ENCODE measurements at regions not wholly inside any gene's neighbourhood (a gene's known extent, or its start where the extent isn't known, plus 50 kb on each side); places are given as distances from the start of the nearest gene placed in this dataset.

DNA sequence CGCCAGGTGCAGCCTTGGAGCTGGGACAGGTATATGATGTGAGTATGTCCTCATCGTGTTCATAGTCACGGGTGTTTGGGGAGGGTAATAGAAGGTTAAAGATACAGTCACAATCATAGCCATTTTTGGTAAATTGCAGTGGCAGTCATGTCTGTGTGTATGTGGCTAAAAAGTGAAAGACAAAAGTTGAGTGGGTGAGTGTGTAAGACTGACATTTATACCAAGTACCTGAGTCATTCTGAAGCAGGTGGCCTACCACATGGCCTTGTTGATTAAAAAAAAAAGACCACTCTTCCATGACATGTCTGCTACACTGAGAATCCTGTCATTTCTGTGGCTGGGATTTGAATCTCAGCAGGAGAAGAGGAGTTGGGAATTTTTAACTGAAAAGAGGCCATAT, 181.9 kb downstream of the SCP2D1 start:
- DNase-seq (ENCODE audit: low spot score in 2 of 2) (no peak), ATAC-seq (ENCODE audit: low read depth) (no peak)
- Mint-ChIP-seq H3K4me1 (no peaks in the 10 kb centered on the region), H3K27ac (no peak overlapping the region), H3K27me3 (peaks cover 9% of the 10 kb centered on the region), H3K9me3 (peaks cover 4% of the 10 kb centered on the region), H3K4me3 (no peak overlapping the region), H3K36me3 (peaks cover 2% of the 10 kb centered on the region)

DNA sequence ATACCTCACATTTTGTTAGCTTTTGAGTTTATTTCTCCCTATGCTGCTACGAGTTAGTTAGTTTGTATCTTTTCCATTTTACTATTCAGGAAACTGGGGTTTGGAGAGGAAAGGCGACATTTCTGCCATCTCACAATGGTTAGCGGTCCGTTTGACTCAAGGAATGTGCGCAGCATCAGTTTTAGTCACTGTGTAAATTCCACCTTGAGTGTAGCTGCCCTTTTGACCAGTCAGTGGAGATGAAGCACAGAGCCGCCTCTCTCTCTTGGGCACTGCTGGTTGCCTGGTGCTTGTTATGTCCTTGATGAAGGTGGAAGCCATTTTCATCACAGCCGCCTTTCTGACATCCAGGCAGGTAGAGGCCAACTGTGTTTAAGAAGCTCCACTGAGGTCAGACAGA, 185.5 kb downstream of the SCP2D1 start:
- Mint-ChIP-seq H3K9me3 (peaks cover 2% of the 10 kb centered on the region), H3K36me3 (no peaks in the 10 kb centered on the region), H3K27me3 (peaks cover 8% of the 10 kb centered on the region)

DNA sequence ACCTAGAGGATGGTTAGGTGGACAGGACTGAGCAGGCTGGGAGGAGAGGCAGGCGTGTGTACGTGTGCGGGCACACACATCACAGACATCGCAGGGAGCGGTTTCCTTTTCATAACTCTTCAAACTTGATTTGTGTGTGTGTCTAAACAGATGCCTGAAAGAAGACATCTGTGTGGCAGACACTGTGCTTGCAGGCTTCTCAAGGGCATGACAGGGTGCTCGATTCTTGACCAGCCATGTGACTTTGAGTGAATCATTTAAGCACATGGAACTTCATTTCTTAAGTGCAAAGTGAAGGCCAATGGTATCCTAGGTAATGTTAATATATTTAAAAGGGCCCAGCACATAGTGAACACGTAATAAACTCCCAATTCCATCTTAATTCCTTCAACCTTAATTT, 186.5 kb downstream of the SCP2D1 start:
- DNase-seq (ENCODE audit: low spot score in 2 of 2), result no peak
- ATAC-seq (ENCODE audit: low read depth), result no peak
- Mint-ChIP-seq H3K27me3 (peaks cover 3% of the 10 kb centered on the region), H3K9me3 (peaks cover 2% of the 10 kb centered on the region), H3K4me3 (no peak overlapping the region), H3K27ac (no peak overlapping the region), H3K4me1 (no peaks in the 10 kb centered on the region), H3K36me3 (no peaks in the 10 kb centered on the region)

More for the DNA sequence above, 185.5 kb downstream of the SCP2D1 start:
- Mint-ChIP-seq H3K4me1 (no peaks in the 10 kb centered on the region), H3K4me3 (no peak overlapping the region), H3K27ac (no peak overlapping the region)
- ATAC-seq (ENCODE audit: low read depth), result no peak
- no peak for DNase-seq (ENCODE audit: low spot score in 2 of 2)

DNA sequence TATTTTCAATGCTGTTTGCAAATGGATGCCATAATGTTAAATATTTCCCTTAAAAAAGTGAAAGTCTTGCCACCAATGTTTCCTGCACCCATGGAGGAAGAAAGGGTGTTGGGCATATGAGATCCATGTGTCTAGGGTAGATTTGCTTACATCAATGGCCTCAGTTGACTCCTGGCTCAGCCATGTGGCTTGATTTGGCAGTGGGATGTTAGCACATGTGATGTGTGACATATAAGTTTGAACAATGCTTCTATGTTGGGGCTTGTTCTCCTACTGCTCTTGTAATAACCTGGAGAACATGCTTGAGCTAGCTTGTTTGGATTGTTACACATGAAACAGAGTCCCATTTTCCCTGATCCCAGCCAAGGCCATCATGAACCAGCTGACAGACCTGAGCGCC, 187.6 kb downstream of the SCP2D1 start:
- Mint-ChIP-seq H3K4me3 (no peak overlapping the region), H3K36me3 (no peaks in the 10 kb centered on the region), H3K27ac (no peak overlapping the region), H3K4me1 (no peaks in the 10 kb centered on the region), H3K9me3 (no peaks in the 10 kb centered on the region), H3K27me3 (peaks cover 1% of the 10 kb centered on the region)
- DNase-seq (ENCODE audit: low spot score in 2 of 2) (no peak), ATAC-seq (ENCODE audit: low read depth) (no peak)

DNA sequence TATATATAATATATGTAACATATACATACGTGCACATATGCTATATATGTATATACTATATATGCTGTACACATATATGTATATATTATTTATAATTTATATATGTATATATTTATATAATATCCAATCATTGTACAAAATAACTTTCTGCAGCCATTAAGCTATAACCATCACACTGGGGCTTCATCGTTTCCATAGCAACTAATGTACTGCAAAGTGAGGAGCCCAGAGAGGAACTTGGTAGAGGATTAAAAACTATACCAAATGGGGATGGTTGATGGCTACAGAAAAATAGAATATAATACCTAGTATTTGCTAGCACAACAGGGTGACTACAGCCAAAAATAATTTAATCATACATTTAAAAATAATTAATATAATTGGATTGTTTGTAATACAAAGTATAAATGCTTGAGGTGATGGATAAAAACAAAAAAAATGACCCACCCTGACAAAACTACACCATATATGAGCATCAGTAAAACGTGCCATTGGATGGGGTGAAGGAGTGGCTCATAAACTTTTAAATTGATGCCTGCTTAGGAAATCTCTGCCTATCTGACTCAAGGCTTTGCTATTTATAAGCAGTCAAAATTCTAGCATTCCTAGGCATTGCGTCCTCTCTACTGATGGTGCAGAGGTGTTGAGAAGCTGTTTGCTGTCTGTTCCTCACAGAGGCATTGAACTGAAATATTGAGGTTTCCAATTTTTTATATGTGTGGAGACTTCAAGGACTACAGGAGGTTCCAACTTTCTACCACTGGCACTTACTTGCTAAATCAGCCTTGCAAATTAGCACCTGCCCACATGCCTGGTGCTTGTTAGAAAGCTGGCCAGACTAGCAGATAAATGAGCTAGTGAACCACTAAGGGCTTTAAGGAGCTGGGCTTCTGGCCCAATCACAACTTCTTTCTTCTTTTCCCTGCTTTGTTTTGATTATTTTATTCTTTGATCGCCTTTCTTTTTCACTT, 190.1 kb downstream of the SCP2D1 start:
- no peaks in the 10 kb centered on the region for H3K36me3 Mint-ChIP-seq
- no peak overlapping the region for H3K27ac Mint-ChIP-seq
- H3K9me3 Mint-ChIP-seq, result no peaks in the 10 kb centered on the region
- H3K4me3 Mint-ChIP-seq, result no peak overlapping the region
- no peak for DNase-seq (ENCODE audit: low spot score in 2 of 2)
- no peak for ATAC-seq (ENCODE audit: low read depth)
- peaks cover 1% of the 10 kb centered on the region for H3K4me1 Mint-ChIP-seq
- peaks cover 2% of the 10 kb centered on the region for H3K27me3 Mint-ChIP-seq

DNA sequence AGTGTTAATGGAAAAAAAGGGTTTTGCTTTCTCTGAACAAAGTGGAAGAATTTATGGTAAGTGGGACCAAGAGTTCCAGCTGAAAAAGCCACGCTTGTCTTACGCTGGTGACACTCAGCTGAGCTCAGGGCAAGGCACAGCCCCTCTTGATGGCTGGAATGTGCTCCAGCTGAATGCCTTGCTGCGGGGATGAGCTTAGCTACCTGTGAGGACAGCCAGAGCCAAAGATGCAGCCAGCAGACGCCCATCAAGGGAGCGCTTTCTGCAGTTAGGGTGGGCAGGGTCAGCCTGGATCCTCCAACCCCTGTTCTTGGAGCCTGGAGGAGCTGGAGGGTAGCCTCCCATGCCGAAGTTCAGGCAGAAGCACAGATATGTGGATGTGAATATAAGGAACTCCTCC, 191.4 kb downstream of the SCP2D1 start:
- Mint-ChIP-seq H3K27ac (no peak overlapping the region), H3K27me3 (peaks cover 3% of the 10 kb centered on the region), H3K9me3 (no peaks in the 10 kb centered on the region), H3K4me1 (peaks cover 3% of the 10 kb centered on the region), H3K4me3 (no peak overlapping the region), H3K36me3 (no peaks in the 10 kb centered on the region)
- no peak for ATAC-seq (ENCODE audit: low read depth)
- DNase-seq (ENCODE audit: low spot score in 2 of 2), result no peak

DNA sequence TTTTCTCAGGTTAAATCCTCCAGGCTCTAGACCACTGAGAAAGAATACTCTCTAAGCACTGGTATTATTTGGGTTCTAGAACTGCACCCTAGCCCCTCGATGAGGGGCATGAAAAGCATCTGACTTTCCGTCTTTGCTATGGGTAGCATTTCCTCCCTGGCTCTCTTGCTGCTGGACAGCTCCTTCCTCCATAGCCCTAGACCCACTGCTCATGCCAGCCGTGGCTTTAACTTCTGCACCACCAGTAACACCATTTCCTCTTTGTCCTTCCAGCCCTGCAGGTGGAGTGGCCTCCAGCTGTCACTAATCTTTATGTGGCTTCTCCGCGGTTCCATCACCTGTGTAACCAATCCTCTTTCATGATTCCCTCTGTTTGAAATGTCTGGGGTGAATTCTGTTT, 194.9 kb downstream of the SCP2D1 start:
- DNase-seq (ENCODE audit: low spot score in 2 of 2), result no peak
- Mint-ChIP-seq H3K4me1 (peaks cover 3% of the 10 kb centered on the region), H3K4me3 (no peak overlapping the region), H3K27me3 (peaks cover 9% of the 10 kb centered on the region), H3K9me3 (no peaks in the 10 kb centered on the region), H3K27ac (no peak overlapping the region), H3K36me3 (no peaks in the 10 kb centered on the region)
- ATAC-seq (ENCODE audit: low read depth), result no peak

DNA sequence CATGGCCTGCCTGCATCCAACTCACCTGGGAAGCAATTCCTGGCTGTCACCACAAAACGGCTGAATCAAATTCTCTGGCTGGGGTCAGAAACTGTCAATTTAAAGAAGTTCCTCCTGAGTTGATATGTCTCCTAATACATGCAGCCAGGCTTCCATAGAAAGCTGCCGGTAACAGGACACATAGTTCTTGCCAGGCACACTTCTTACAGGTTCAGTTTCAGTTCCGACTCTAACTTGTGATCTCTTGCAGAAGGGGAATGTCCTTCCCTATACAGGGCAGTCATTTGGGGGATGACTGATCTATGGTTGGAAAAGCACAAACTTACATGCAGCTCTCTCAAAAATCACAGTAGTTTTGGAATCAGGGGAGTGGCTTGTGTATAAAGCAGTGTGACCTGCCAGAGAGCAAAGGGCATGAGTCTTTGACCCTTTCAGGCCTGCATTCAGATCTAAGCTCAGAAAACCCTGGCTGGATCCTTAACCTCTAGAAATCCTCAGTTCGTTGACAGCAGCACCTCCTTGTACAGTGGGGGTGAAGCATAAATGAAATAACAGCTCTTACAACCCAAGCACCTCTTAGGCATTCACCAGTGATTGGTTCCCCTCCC, 195.6 kb downstream of the SCP2D1 start:
- Mint-ChIP-seq H3K4me1 (peaks cover 3% of the 10 kb centered on the region), H3K9me3 (no peaks in the 10 kb centered on the region), H3K27ac (no peak overlapping the region), H3K27me3 (peaks cover 10% of the 10 kb centered on the region), H3K4me3 (no peak overlapping the region), H3K36me3 (no peaks in the 10 kb centered on the region)
- DNase-seq (ENCODE audit: low spot score in 2 of 2) (no peak), ATAC-seq (ENCODE audit: low read depth) (no peak)

DNA sequence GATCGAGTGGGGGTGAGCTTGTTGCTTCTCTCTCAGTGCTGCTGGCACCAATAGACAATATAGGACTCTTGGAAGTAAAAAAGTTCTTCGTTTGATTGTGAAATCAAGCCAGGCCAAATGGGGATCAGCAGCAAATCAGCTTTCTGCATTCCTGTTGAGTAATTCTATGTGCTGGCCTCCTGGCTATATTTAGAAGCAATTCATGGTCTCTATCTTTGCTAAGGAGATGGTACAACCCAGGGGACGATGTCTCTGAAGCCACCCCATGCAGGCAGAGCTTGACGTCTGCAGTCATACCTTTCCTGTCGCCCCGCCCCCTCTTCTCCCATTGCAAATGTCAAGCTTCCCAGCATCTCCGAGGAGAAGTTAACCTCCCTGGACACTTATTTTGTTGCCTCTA, 199.1 kb downstream of the SCP2D1 start:
- ATAC-seq (ENCODE audit: low read depth) (no peak), DNase-seq (ENCODE audit: low spot score in 2 of 2) (no peak)
- Mint-ChIP-seq H3K9me3 (no peaks in the 10 kb centered on the region), H3K4me1 (peaks cover 3% of the 10 kb centered on the region), H3K27me3 (peaks cover 10% of the 10 kb centered on the region), H3K27ac (no peak overlapping the region), H3K4me3 (no peak overlapping the region), H3K36me3 (no peaks in the 10 kb centered on the region)

DNA sequence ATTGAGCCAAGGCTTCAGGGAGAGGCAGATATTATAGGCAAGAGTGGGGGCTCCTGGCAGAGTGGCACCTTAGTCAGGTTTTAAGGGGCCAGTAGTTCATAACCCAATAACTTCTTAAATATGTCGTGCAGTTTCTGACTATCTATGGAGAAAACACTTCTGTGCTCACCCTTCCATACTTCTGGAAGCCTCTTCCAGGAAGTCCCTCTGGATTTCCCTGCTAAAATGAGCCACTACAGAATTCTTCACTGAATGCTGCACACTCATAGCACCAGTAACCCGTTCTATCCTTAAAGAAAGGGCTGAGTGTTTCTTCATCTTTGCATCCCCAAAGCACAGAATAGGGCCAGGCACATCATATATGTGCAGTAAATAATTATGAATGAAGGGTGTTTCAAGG, 198.5 kb upstream of the SLC24A3 start:
- no peaks in the 10 kb centered on the region for H3K4me1 Mint-ChIP-seq
- no peak overlapping the region for H3K27ac Mint-ChIP-seq
- ATAC-seq (ENCODE audit: low read depth), result no peak
- no peaks in the 10 kb centered on the region for H3K9me3 Mint-ChIP-seq
- no peaks in the 10 kb centered on the region for H3K36me3 Mint-ChIP-seq
- no peak for DNase-seq (ENCODE audit: low spot score in 2 of 2)
- H3K27me3 Mint-ChIP-seq, result peaks cover 8% of the 10 kb centered on the region
- no peak overlapping the region for H3K4me3 Mint-ChIP-seq

DNA sequence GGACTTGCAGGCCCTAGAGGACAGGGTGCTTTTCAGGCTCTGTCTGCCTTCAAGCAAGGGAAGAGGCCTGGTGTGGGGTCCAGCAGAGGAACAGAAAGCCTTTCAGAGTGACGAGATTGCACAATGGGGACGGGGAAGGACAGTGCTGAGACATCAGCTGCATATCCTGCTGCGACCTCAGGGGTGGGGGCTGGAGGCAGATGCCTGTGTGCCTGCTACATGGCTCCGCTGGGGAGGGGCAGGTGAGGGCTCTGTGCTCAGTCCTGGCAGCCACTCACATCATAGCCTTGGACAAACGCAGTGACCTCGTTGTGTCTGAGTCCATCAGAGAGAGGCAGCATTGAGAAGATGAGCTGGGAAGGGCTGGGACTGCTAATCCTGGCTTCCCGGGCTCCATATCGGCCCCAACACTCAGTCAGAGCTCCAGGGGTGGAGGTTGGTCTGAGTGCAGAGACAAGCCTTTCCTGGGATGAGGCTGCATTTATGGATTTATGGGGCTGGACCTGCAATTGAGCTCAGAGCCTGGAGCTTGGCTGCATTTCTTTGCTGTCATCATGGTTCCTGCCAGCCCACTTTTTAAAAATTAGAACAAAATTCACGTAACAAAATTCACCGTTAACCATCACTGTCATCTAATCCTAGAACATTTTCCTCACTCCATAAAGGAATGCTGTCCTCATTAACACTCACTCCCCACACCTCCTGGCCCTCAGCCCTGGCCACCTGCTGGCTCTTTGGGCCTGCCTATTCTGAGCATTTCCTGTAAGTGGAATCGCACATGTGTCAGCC, 196.9 kb upstream of the SLC24A3 start:
- no peaks in the 10 kb centered on the region for H3K9me3 Mint-ChIP-seq
- DNase-seq (ENCODE audit: low spot score in 2 of 2) (no peak), ATAC-seq (ENCODE audit: low read depth) (no peak)
- no peaks in the 10 kb centered on the region for H3K36me3 Mint-ChIP-seq
- H3K4me1 Mint-ChIP-seq, result no peaks in the 10 kb centered on the region
- peaks cover 6% of the 10 kb centered on the region for H3K27me3 Mint-ChIP-seq
- H3K27ac Mint-ChIP-seq, result no peak overlapping the region
- no peak overlapping the region for H3K4me3 Mint-ChIP-seq

DNA sequence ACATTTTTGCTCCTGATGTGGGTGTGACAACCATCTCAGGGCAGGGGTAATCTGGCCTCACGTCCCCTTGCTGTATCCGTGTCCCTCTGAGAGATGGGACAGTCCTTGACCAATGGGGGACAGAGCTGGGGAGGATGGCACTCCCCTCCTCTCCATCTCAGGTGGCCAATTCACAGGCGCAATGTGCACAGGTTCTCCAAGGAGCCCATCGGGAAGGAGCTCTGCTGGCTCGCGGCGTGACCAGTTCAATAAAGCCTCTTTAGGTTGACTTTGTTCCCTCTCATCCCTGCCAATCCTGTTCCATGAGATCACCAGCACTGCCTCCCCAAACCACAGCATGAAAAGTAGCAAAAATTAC, 196.3 kb upstream of the SLC24A3 start:
- no peak for DNase-seq (ENCODE audit: low spot score in 2 of 2)
- H3K27me3 Mint-ChIP-seq, result peaks cover 5% of the 10 kb centered on the region
- no peak for ATAC-seq (ENCODE audit: low read depth)

DNA sequence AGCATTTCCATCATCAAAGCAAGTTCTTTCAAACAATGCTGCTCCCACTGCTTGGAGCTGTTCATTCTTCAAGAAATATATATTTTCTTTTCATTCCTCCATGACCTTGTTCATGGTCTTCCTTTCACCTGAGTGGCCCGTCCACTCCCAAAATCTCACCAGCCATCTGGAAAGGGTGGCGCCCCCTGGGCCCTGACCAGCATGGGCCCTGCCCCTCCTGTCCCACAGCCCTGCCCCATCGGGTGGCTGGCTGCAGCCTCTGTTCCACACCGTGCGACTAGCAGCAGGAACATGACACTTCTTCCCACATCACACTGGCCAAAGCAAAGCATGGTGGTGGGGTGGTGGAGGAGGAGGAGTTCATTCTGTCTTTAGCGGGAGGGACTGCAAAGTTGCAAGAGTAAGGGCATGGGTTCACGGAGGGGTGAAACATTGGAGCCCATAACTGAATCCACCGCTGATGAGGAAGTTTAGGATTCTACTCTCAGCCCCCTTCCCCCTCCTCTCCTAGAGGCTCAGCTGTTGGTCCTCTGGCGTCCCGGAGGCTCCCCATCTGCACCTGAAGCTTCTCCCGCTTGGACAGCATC, 195.2 kb upstream of the SLC24A3 start:
- Mint-ChIP-seq H3K4me3 (no peak overlapping the region), H3K4me1 (no peaks in the 10 kb centered on the region), H3K27ac (no peak overlapping the region), H3K36me3 (no peaks in the 10 kb centered on the region), H3K27me3 (peaks cover 5% of the 10 kb centered on the region), H3K9me3 (no peaks in the 10 kb centered on the region)
- DNase-seq (ENCODE audit: low spot score in 2 of 2) (no peak), ATAC-seq (ENCODE audit: low read depth) (no peak)

More for the DNA sequence above, 196.3 kb upstream of the SLC24A3 start:
- Mint-ChIP-seq H3K4me1 (no peaks in the 10 kb centered on the region), H3K9me3 (no peaks in the 10 kb centered on the region), H3K27ac (no peak overlapping the region), H3K36me3 (no peaks in the 10 kb centered on the region), H3K4me3 (no peak overlapping the region)

DNA sequence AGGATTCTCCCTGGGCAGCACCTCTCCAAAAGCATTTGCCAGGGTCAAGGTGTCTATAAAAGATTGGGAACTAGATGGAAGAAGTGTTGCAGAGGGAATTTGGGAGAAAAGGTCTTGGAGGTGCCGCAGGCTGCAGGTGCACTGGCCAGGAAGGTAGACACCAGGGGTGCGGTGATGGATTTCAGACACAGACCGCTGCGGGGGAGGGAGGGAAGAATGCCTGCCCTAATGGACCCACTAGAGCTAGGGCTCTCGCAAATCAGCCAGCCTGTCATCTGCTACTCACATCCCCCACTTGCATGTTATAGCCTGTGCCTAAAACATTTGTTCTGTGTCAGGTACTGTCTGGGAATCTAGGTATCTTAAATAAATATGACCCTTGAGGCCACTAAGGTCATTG, 193.6 kb upstream of the SLC24A3 start:
- ATAC-seq (ENCODE audit: low read depth) (no peak), DNase-seq (ENCODE audit: low spot score in 2 of 2) (no peak)
- Mint-ChIP-seq H3K36me3 (no peaks in the 10 kb centered on the region), H3K4me3 (no peak overlapping the region), H3K4me1 (peaks cover 2% of the 10 kb centered on the region), H3K27ac (no peak overlapping the region), H3K27me3 (peaks cover 6% of the 10 kb centered on the region), H3K9me3 (no peaks in the 10 kb centered on the region)

All from memory B cell (primary cell).